ENCODE measurements at regions not wholly inside any gene's neighbourhood (a gene's known extent, or its start where the extent isn't known, plus 50 kb on each side); places are given as distances from the start of the nearest gene placed in this dataset.

DNA sequence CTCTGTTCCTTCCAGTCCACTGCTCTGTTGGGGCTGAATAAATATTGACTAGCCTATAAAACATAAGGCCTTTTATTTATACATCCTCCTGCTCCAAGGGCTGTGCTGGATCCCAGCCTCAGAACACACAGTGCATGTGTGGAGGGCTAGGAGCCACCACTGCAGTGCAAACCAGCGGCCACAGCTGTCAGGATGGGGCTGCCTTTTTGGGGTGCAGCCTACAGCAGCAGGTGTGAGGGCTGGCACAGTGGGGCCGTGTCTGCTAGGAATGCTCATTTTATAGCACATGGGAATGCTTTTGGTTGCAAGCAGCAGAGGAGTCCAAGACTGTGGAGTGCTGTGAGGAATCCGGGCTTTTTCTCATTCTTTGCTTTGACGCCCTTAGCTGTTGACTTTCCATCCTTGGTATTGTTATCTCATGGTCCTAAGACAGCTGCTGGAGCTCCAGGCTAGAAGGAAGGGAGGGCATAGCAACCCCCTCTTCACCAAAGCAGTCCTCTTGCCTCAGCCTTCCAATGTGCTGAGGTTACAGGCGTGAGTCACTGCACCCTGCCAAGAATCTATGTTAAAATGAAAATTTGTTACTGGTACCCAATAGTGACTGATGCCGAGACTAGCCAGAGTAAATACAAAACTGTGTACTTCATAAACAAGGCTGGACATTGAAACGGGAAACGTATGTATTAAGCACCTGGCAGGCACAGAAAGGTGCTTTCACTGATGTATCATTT is 334.3 kb upstream of the GATB start:
- Mint-ChIP-seq H3K27ac (no peak overlapping the region), H3K27me3 (peaks cover 3% of the 10 kb centered on the region), H3K4me3 (no peak overlapping the region), H3K9me3 (no peaks in the 10 kb centered on the region), H3K4me1 (ENCODE audit: unreplicated experiment) (no peaks in the 10 kb centered on the region), H3K36me3 (no peaks in the 10 kb centered on the region)
- TF ChIP-seq, protein P1, sequence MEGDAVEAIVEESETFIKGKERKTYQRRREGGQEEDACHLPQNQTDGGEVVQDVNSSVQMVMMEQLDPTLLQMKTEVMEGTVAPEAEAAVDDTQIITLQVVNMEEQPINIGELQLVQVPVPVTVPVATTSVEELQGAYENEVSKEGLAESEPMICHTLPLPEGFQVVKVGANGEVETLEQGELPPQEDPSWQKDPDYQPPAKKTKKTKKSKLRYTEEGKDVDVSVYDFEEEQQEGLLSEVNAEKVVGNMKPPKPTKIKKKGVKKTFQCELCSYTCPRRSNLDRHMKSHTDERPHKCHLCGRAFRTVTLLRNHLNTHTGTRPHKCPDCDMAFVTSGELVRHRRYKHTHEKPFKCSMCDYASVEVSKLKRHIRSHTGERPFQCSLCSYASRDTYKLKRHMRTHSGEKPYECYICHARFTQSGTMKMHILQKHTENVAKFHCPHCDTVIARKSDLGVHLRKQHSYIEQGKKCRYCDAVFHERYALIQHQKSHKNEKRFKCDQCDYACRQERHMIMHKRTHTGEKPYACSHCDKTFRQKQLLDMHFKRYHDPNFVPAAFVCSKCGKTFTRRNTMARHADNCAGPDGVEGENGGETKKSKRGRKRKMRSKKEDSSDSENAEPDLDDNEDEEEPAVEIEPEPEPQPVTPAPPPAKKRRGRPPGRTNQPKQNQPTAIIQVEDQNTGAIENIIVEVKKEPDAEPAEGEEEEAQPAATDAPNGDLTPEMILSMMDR (conservative IDR thresholded peaks at IDR 0.05) = no peak
- no peak for DNase-seq (ENCODE audit: extremely low spot score, unreplicated experiment)

DNA sequence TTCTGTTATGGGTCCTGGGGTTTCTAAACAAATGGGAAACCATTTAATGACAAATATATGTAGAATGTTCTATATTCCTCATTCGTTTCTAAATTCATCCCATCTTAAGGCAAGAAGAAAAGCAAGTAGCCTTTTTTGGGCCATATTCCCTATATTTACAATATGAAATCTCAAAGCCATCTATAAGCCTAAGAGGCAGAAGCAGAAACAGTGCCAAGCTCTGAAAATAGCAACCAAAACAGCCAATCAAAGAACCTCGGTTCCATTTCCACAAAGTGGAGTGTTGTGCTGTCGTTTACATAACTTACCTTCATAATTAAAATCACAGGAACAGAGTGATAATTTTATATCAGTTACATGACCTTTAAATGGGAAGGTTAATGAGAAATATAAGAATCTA is 330.6 kb upstream of the GATB start:
- no peak for DNase-seq (ENCODE audit: extremely low spot score, unreplicated experiment)
- H3K27me3 Mint-ChIP-seq = peaks cover 3% of the 10 kb centered on the region
- TF ChIP-seq, protein P1 (conservative IDR thresholded peaks at IDR 0.05) = no peak
- H3K27ac Mint-ChIP-seq = no peak overlapping the region
- H3K36me3 Mint-ChIP-seq = no peaks in the 10 kb centered on the region
- H3K4me3 Mint-ChIP-seq = no peak overlapping the region
- no peaks in the 10 kb centered on the region for H3K4me1 Mint-ChIP-seq (ENCODE audit: unreplicated experiment)
- no peaks in the 10 kb centered on the region for H3K9me3 Mint-ChIP-seq

DNA sequence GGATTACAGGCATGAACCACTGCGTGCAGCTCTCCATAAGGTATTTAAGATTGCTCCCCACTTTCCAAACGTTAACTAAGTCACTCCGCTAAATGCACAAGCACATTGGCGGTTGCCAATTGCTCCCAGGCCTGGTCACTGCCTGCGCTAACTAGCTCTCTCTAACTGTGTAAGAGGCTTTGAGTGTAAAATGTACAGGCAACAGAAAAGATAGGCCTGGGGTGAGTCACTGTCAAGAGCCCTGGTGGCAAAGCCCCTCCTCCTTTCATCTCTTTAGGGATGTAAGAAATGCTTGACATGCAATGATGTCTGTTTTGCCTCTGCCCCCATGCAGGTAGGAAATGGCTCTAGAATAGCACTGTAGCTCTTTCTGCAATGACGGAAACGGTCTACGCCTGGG is 329.7 kb upstream of the GATB start:
- no peak overlapping the region for H3K27ac Mint-ChIP-seq
- peaks cover 5% of the 10 kb centered on the region for H3K27me3 Mint-ChIP-seq
- H3K4me1 Mint-ChIP-seq (ENCODE audit: unreplicated experiment) = no peaks in the 10 kb centered on the region
- H3K9me3 Mint-ChIP-seq = no peaks in the 10 kb centered on the region
- H3K4me3 Mint-ChIP-seq = no peak overlapping the region
- H3K36me3 Mint-ChIP-seq = no peaks in the 10 kb centered on the region
- TF ChIP-seq, protein P1 (conservative IDR thresholded peaks at IDR 0.05) = no peak
- no peak for DNase-seq (ENCODE audit: extremely low spot score, unreplicated experiment)

DNA sequence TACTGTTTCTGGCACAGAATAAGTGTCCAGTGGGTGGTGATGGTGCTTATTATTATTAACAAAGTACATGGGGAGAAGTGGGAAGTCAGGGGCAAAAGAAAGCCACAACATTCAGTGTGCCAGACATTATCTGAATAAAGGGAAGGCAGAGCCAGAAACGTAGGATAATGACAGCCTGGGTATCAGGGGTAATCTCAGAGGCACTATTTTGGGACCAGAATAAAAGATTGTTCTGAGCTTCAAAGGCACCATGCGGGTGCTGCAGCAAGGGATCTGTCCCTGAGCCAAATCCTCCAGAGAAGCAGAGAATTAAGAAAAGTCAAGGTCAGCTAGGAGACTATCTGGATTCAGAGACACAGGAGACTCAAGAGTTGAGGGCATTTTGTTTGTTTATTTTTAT is 328.8 kb upstream of the GATB start:
- no peaks in the 10 kb centered on the region for H3K36me3 Mint-ChIP-seq
- no peak for DNase-seq (ENCODE audit: extremely low spot score, unreplicated experiment)
- no peak overlapping the region for H3K27ac Mint-ChIP-seq
- no peaks in the 10 kb centered on the region for H3K4me1 Mint-ChIP-seq (ENCODE audit: unreplicated experiment)
- TF ChIP-seq, protein P1 (conservative IDR thresholded peaks at IDR 0.05) = no peak
- H3K4me3 Mint-ChIP-seq = no peak overlapping the region
- peaks cover 5% of the 10 kb centered on the region for H3K27me3 Mint-ChIP-seq
- no peaks in the 10 kb centered on the region for H3K9me3 Mint-ChIP-seq

DNA sequence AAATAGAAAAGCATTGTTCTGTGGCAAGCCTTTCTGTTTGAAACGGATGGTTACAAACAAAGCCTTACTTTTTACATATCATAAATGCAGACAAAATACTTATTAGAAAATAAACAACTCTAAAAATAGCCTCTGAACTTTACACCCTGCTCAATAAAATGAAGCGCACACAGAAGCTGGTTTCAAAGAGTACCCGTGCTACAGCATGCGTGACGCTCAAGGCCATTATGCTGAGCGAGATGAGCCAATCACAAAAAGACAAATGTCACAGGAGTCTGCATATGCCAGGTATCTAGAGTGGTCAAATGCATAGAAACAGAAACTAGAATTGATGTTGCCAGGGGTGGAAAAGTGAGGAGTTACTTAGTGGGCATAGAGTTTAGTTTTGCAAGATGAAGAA is 326.5 kb upstream of the GATB start:
- no peaks in the 10 kb centered on the region for H3K4me1 Mint-ChIP-seq (ENCODE audit: unreplicated experiment)
- no peak overlapping the region for H3K4me3 Mint-ChIP-seq
- TF ChIP-seq, protein P1 (conservative IDR thresholded peaks at IDR 0.05) = no peak
- no peak for DNase-seq (ENCODE audit: extremely low spot score, unreplicated experiment)
- no peak overlapping the region for H3K27ac Mint-ChIP-seq
- no peaks in the 10 kb centered on the region for H3K9me3 Mint-ChIP-seq
- peaks cover 6% of the 10 kb centered on the region for H3K27me3 Mint-ChIP-seq
- H3K36me3 Mint-ChIP-seq = no peaks in the 10 kb centered on the region
